ENCODE measurements at regions not wholly inside any gene's neighbourhood (a gene's known extent, or its start where the extent isn't known, plus 50 kb on each side); places are given as distances from the start of the nearest gene placed in this dataset.

DNA sequence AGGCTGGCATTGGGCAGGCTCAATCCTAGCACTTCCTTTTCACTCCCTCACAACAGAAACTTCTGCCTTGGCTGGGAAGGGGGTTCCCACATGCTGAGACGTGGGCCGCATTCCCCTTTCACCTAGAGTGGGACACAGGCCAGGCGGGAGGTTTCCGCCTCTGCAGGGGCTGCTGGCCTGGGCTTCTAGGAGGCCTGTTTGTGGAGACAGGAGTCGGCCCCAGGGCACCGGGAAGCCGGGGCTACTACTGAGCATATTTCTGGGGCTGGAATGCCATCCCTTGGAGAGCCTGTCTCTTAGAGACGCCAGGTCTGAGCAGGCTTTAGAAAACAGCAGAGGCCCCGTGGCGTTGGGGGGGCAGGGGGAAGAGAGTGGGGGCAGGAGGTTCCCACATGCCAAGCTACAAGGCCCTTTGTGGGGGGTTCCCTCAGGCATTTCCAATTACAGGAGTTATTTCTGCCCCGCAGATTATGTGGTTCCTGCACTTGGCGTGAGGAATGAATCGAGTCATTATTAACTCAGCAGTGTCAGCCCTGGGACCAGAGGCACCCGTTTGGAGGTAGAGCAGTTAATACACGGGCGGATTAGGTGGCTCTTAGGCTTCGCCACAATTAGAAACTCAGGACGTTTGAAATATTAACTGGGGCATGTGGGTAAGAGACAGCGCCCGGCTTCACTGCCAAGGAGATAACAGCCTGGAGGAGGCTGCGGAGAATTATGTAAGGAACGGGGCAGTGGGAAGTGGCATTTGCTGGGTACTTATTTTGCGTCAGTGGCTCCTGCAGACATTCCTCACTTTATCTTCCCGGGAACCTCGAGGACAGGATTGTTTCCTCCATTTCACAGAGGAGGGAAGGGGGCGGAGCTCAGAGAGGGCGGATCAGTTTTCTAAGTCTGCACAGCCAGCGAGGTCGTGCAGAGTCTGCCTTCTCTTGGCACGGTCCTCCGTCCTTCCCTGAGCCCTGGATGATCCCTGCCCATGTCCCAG lies 162.5 kb downstream of the MAF start:
- H3K27ac ChIP-seq = no peak overlapping the region
- H3K4me2 ChIP-seq = peak overlapping the region; percentile 56
- no peak for TF ChIP-seq EZH2 (IDR thresholded peaks at IDR 0.05; ENCODE audit: borderline replicate concordance)
- TF ChIP-seq EZH2phosphoT487 (IDR thresholded peaks at IDR 0.05; ENCODE audit: low read depth, severe bottlenecking, unreplicated experiment) = no peak
- TF ChIP-seq, protein P1, sequence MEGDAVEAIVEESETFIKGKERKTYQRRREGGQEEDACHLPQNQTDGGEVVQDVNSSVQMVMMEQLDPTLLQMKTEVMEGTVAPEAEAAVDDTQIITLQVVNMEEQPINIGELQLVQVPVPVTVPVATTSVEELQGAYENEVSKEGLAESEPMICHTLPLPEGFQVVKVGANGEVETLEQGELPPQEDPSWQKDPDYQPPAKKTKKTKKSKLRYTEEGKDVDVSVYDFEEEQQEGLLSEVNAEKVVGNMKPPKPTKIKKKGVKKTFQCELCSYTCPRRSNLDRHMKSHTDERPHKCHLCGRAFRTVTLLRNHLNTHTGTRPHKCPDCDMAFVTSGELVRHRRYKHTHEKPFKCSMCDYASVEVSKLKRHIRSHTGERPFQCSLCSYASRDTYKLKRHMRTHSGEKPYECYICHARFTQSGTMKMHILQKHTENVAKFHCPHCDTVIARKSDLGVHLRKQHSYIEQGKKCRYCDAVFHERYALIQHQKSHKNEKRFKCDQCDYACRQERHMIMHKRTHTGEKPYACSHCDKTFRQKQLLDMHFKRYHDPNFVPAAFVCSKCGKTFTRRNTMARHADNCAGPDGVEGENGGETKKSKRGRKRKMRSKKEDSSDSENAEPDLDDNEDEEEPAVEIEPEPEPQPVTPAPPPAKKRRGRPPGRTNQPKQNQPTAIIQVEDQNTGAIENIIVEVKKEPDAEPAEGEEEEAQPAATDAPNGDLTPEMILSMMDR (IDR thresholded peaks at IDR 0.05; ENCODE audit: poor library complexity) = no peak
- WGBS (ENCODE audit: low lambda C conversion rate, missing lambda C conversion rate) = 51% methylated on average over 30 of the region's 31 CpGs
- H3K79me2 ChIP-seq = no peaks in the 10 kb centered on the region
- H3K9me3 ChIP-seq (ENCODE audit: low read depth) = no peaks in the 10 kb centered on the region
- H2AFZ ChIP-seq = no peak overlapping the region
- H3K4me1 ChIP-seq (ENCODE audit: insufficient read depth) = no peaks in the 10 kb centered on the region
- H3K27me3 ChIP-seq = no peaks in the 10 kb centered on the region
- DNase-seq (ENCODE audit: low spot score) = peak; percentile 30
- H3K4me3 ChIP-seq = no peak overlapping the region
- no peaks in the 10 kb centered on the region for H3K36me3 ChIP-seq (replicated peaks; ENCODE audit: insufficient read depth, low read depth)
- no peaks in the 10 kb centered on the region for H3K9me2 ChIP-seq (replicated peaks; ENCODE audit: insufficient read depth)
- no peaks in the 10 kb centered on the region for H4K20me1 ChIP-seq (ENCODE audit: insufficient read depth, poor library complexity, severe bottlenecking)

- H3K4me2 ChIP-seq = no peak overlapping the region
- WGBS (ENCODE audit: low lambda C conversion rate, missing lambda C conversion rate) = 93% methylated on average over 5 of the region's 5 CpGs
Observed at GRCh38 chr16:79436885-79437284, 163.7 kb downstream of the MAF start.

DNA sequence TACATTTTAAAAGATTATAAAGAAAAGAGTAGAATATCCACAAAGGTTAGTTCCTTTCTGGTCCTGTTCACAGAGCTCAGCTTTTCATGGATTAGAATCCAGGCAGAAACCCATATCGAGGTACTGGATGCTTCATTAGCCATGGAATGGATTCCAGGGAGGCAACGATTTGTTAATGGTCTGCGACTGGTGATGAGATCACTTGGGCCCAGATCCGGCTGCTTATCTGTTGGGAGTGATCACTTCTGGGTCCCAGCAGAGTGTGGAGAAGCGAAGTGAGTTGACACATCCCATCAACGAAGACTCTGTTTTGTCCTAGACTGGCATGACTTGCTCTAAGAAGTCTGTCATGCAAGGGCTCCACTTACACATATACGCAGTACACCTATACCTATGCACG lies 165.8 kb downstream of the MAF start:
- 90% methylated on average over 8 of the region's 8 CpGs for WGBS (ENCODE audit: low lambda C conversion rate, missing lambda C conversion rate)
- H3K27me3 ChIP-seq = no peaks in the 10 kb centered on the region
- TF ChIP-seq EZH2 (IDR thresholded peaks at IDR 0.05; ENCODE audit: borderline replicate concordance) (no peak), EZH2phosphoT487 (IDR thresholded peaks at IDR 0.05; ENCODE audit: low read depth, severe bottlenecking, unreplicated experiment) (no peak)
- TF ChIP-seq, protein P1 (IDR thresholded peaks at IDR 0.05; ENCODE audit: poor library complexity) = no peak
- no peak overlapping the region for H3K4me3 ChIP-seq
- H3K79me2 ChIP-seq = no peaks in the 10 kb centered on the region
- H2AFZ ChIP-seq = no peak overlapping the region
- no peak overlapping the region for H3K4me2 ChIP-seq
- H3K4me1 ChIP-seq (ENCODE audit: insufficient read depth) = peaks cover 10% of the 10 kb centered on the region
- no peaks in the 10 kb centered on the region for H3K36me3 ChIP-seq (replicated peaks; ENCODE audit: insufficient read depth, low read depth)
- no peak overlapping the region for H3K27ac ChIP-seq
- H3K9me3 ChIP-seq (ENCODE audit: low read depth) = no peaks in the 10 kb centered on the region
- H3K9me2 ChIP-seq (replicated peaks; ENCODE audit: insufficient read depth) = no peaks in the 10 kb centered on the region
- no peak for DNase-seq (ENCODE audit: low spot score)
- H4K20me1 ChIP-seq (ENCODE audit: insufficient read depth, poor library complexity, severe bottlenecking) = no peaks in the 10 kb centered on the region

More at GRCh38 chr16:79436885-79437284, 163.7 kb downstream of the MAF start:
- Histone ChIP-seq H3K27me3 (no peaks in the 10 kb centered on the region), H3K4me3 (no peak overlapping the region), H3K36me3 (replicated peaks; ENCODE audit: insufficient read depth, low read depth) (no peaks in the 10 kb centered on the region), H3K9me3 (ENCODE audit: low read depth) (no peaks in the 10 kb centered on the region), H3K27ac (no peak overlapping the region), H4K20me1 (ENCODE audit: insufficient read depth, poor library complexity, severe bottlenecking) (no peaks in the 10 kb centered on the region), H3K79me2 (no peaks in the 10 kb centered on the region), H3K4me1 (ENCODE audit: insufficient read depth) (no peaks in the 10 kb centered on the region), H3K9me2 (replicated peaks; ENCODE audit: insufficient read depth) (no peaks in the 10 kb centered on the region), H2AFZ (no peak overlapping the region)
- DNase-seq (ENCODE audit: low spot score) = no peak
- TF ChIP-seq, protein P1 (IDR thresholded peaks at IDR 0.05; ENCODE audit: poor library complexity) = no peak
- no peak for TF ChIP-seq EZH2phosphoT487 (IDR thresholded peaks at IDR 0.05; ENCODE audit: low read depth, severe bottlenecking, unreplicated experiment)
- no peak for TF ChIP-seq EZH2 (IDR thresholded peaks at IDR 0.05; ENCODE audit: borderline replicate concordance)
